Endothelial cell of hepatic sinusoid (primary cell): ENCODE measurements at regions not wholly inside any gene's neighbourhood (a gene's known extent, or its start where the extent isn't known, plus 50 kb on each side); places are given as distances from the start of the nearest gene placed in this dataset.

Experiments
- in situ Hi-C: cut with HindIII; loops from 2 replicates; pipeline ENCODE4 v1.10.0; 2017; ENCODE audit warnings: low sequenced_read_pairs

GRCh38 chr2:144683966-144684365 is 164.0 kb upstream of the ZEB2 start:
- in situ Hi-C loops, result no loop called here

- in situ Hi-C loops, result no loop called here
These were observed 163.3 kb upstream of the ZEB2 start for GRCh38 chr2:144683107-144683753.

- in situ Hi-C loops, result no loop called here
These were observed 162.3 kb upstream of the ZEB2 start for GRCh38 chr2:144682248-144682647.

GRCh38 chr2:144681389-144681788 is 161.5 kb upstream of the ZEB2 start:
- in situ Hi-C loops, result no loop called here

GRCh38 chr2:144679942-144680341 is 160.0 kb upstream of the ZEB2 start:
- in situ Hi-C loops, result no loop called here

- in situ Hi-C loops, result no loop called here
These were observed 158.8 kb upstream of the ZEB2 start for GRCh38 chr2:144678736-144679135.

GRCh38 chr2:144675731-144676130 is 155.8 kb upstream of the ZEB2 start:
- in situ Hi-C loops, result no loop called here

GRCh38 chr2:144675331-144675730 is 155.4 kb upstream of the ZEB2 start:
- in situ Hi-C loops, result no loop called here

- in situ Hi-C loops, result no loop called here
These were observed 154.2 kb upstream of the ZEB2 start for GRCh38 chr2:144674071-144674470.

- in situ Hi-C loops, result no loop called here
These were observed 153.5 kb upstream of the ZEB2 start for GRCh38 chr2:144673456-144673855.

- in situ Hi-C loops, result no loop called here
These were observed 152.0 kb upstream of the ZEB2 start for GRCh38 chr2:144671695-144672455.

GRCh38 chr2:144670738-144671137 is 150.8 kb upstream of the ZEB2 start:
- in situ Hi-C loops, result no loop called here

GRCh38 chr2:144670080-144670479 is 150.2 kb upstream of the ZEB2 start:
- in situ Hi-C loops, result no loop called here

- in situ Hi-C loops, result no loop called here
These were observed 149.5 kb upstream of the ZEB2 start for GRCh38 chr2:144669196-144669987.

GRCh38 chr2:144668493-144669110 is 148.7 kb upstream of the ZEB2 start:
- in situ Hi-C loops, result no loop called here

- in situ Hi-C loops, result no loop called here
These were observed 146.1 kb upstream of the ZEB2 start for GRCh38 chr2:144666032-144666431.

GRCh38 chr2:144663207-144663606 is 143.3 kb upstream of the ZEB2 start:
- in situ Hi-C loops, result no loop called here

GRCh38 chr2:144660518-144661316 is 140.8 kb upstream of the ZEB2 start:
- in situ Hi-C loops, result no loop called here

GRCh38 chr2:144659731-144660275 is 139.9 kb upstream of the ZEB2 start:
- in situ Hi-C loops, result no loop called here

GRCh38 chr2:144654523-144654922 is 134.6 kb upstream of the ZEB2 start:
- in situ Hi-C loops, result no loop called here
